ENCODE measurements at regions not wholly inside any gene's neighbourhood (a gene's known extent, or its start where the extent isn't known, plus 50 kb on each side); places are given as distances from the start of the nearest gene placed in this dataset.

DNA sequence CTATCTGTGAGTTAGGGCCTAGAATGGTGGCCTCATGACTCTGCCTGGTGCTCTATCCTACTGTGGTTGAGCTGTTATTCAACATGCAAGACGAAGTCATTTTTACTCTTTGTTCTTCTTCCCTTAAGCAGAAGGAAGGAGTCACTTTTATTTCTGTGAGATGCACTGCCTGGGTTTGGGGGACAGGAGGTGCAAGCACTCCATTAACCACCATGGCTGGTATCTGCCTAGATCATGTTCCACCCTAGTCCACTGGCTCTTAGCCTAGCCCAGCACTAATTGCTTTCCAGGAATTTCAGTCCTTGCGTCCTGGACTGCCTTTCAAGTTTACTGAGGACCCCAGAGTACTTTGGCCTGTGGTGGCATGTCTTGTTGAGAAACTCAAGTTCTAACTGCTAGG is 1182.7 kb downstream of the FSTL5 start:
- TF ChIP-seq, protein P1, sequence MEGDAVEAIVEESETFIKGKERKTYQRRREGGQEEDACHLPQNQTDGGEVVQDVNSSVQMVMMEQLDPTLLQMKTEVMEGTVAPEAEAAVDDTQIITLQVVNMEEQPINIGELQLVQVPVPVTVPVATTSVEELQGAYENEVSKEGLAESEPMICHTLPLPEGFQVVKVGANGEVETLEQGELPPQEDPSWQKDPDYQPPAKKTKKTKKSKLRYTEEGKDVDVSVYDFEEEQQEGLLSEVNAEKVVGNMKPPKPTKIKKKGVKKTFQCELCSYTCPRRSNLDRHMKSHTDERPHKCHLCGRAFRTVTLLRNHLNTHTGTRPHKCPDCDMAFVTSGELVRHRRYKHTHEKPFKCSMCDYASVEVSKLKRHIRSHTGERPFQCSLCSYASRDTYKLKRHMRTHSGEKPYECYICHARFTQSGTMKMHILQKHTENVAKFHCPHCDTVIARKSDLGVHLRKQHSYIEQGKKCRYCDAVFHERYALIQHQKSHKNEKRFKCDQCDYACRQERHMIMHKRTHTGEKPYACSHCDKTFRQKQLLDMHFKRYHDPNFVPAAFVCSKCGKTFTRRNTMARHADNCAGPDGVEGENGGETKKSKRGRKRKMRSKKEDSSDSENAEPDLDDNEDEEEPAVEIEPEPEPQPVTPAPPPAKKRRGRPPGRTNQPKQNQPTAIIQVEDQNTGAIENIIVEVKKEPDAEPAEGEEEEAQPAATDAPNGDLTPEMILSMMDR (IDR thresholded peaks at IDR 0.05; ENCODE audit: low read depth, low read length) = no peak
- Histone ChIP-seq H3K4me2 (ENCODE audit: low read length) (no peak overlapping the region), H3K27me3 (ENCODE audit: low read depth, low read length) (no peaks in the 10 kb centered on the region), H4K20me1 (ENCODE audit: insufficient read depth, low read length) (no peaks in the 10 kb centered on the region), H3K4me1 (ENCODE audit: low read length) (no peaks in the 10 kb centered on the region), H3K79me2 (ENCODE audit: low read length) (no peaks in the 10 kb centered on the region), H3K36me3 (replicated peaks; ENCODE audit: low read depth, low read length) (no peaks in the 10 kb centered on the region), H3K4me3 (ENCODE audit: low read length) (no peak overlapping the region), H3K9ac (ENCODE audit: low read length) (no peak overlapping the region), H3K9me3 (ENCODE audit: insufficient read depth, low read length) (no peaks in the 10 kb centered on the region), H2AFZ (ENCODE audit: low read depth, low read length) (peak overlapping the region; percentile 25; the same call in 1 of the 2 replicates), H3K27ac (ENCODE audit: low read length) (no peak overlapping the region)

DNA sequence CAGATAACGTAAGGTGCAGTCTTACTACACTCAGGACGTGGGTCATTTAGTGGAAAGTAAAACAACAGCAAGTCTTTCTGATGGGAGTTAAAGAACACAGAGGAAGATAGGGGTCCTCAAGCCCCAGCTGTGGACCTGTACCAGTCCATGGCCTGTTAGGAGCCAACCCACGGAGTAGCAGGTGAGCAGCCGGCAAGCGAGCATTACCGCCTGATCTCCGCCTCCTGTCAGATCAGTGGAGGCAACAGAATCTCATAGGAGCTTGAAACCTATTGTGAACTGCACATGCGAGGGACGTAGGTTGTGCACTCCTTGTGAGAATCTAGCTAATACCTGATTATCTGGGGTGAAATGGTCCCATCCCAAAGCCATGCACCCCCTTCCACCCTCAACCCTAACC is 1180.8 kb downstream of the FSTL5 start:
- Histone ChIP-seq H2AFZ (ENCODE audit: low read depth, low read length) (no peak overlapping the region; the same call in 1 of the 2 replicates), H4K20me1 (ENCODE audit: insufficient read depth, low read length) (no peaks in the 10 kb centered on the region), H3K4me1 (ENCODE audit: low read length) (no peaks in the 10 kb centered on the region), H3K9ac (ENCODE audit: low read length) (no peak overlapping the region), H3K27ac (ENCODE audit: low read length) (no peak overlapping the region), H3K9me3 (ENCODE audit: insufficient read depth, low read length) (no peaks in the 10 kb centered on the region), H3K4me3 (ENCODE audit: low read length) (no peak overlapping the region), H3K4me2 (ENCODE audit: low read length) (no peak overlapping the region), H3K36me3 (replicated peaks; ENCODE audit: low read depth, low read length) (no peaks in the 10 kb centered on the region), H3K27me3 (ENCODE audit: low read depth, low read length) (no peaks in the 10 kb centered on the region), H3K79me2 (ENCODE audit: low read length) (no peaks in the 10 kb centered on the region)
- TF ChIP-seq, protein P1 (IDR thresholded peaks at IDR 0.05; ENCODE audit: low read depth, low read length) = no peak
- no peak for TF ChIP-seq EZH2phosphoT487 (IDR thresholded peaks at IDR 0.05; ENCODE audit: low read depth)

DNA sequence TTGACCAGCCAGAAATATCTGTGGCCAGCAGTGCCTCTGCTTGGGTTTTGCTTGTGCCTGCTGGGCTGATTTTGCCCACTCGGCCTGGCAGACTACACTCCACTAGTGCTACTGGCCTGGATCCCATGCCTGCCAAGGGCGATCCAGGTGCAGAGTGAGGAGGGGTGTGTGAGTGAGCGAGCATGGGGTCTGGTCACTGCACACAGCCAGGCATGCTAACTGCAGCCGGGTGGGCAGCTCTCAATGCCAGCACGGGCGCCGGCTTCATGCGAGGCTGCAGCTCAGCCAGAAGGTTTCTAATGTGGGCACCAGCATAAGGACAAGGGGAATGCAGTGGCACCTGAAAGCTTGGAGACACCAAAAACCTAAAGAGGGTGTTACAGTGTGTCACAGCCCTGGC is 1161.4 kb downstream of the FSTL5 start:
- TF ChIP-seq EZH2phosphoT487 (IDR thresholded peaks at IDR 0.05; ENCODE audit: low read depth) = no peak
- TF ChIP-seq, protein P1 (IDR thresholded peaks at IDR 0.05; ENCODE audit: low read depth, low read length) = no peak
- H3K4me2 ChIP-seq (ENCODE audit: low read length) = no peak overlapping the region
- H3K4me3 ChIP-seq (ENCODE audit: low read length) = no peak overlapping the region
- no peak overlapping the region for H3K9ac ChIP-seq (ENCODE audit: low read length)
- H3K79me2 ChIP-seq (ENCODE audit: low read length) = no peaks in the 10 kb centered on the region
- no peaks in the 10 kb centered on the region for H4K20me1 ChIP-seq (ENCODE audit: insufficient read depth, low read length)
- H3K27me3 ChIP-seq (ENCODE audit: low read depth, low read length) = no peaks in the 10 kb centered on the region
- no peak overlapping the region for H2AFZ ChIP-seq (ENCODE audit: low read depth, low read length)
- no peaks in the 10 kb centered on the region for H3K36me3 ChIP-seq (replicated peaks; ENCODE audit: low read depth, low read length)
- H3K27ac ChIP-seq (ENCODE audit: low read length) = no peak overlapping the region
- H3K4me1 ChIP-seq (ENCODE audit: low read length) = no peaks in the 10 kb centered on the region
- no peaks in the 10 kb centered on the region for H3K9me3 ChIP-seq (ENCODE audit: insufficient read depth, low read length)

DNA sequence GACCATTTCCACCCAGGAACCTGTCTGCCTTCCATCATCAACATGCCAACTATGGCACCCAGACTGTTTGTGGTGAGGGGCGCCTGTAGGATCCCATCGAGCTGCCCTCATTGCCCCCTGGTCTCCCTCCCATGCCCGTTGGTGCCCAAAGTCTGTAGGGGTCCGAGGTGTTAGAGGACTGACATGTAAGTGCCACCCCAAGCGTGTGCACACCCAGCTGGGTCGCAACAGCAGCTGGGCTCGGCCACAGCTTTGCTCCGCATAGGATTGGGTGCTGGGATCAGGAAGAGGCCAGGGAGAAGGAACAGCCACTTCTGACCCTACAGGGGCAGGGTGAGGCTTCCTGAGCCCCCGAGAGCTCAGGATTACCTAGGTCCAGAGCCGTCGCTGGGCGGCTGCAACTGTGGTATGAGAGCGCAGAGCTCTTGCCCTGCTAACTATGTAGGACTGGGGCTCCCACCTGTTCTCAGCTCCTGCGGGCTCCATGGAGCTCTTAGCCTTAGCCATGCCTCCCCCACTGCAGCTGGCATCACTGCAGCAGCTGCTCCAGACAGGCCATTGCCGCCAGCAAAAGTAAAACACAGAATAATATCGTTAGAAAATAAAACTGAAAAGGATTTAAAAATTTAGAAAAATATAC is 1160.3 kb downstream of the FSTL5 start:
- Histone ChIP-seq H3K9me3 (ENCODE audit: insufficient read depth, low read length) (no peaks in the 10 kb centered on the region), H3K36me3 (replicated peaks; ENCODE audit: low read depth, low read length) (no peaks in the 10 kb centered on the region), H3K79me2 (ENCODE audit: low read length) (no peaks in the 10 kb centered on the region), H2AFZ (ENCODE audit: low read depth, low read length) (no peak overlapping the region), H3K4me1 (ENCODE audit: low read length) (no peaks in the 10 kb centered on the region), H3K27me3 (ENCODE audit: low read depth, low read length) (no peaks in the 10 kb centered on the region), H3K27ac (ENCODE audit: low read length) (no peak overlapping the region), H3K4me3 (ENCODE audit: low read length) (no peak overlapping the region), H4K20me1 (ENCODE audit: insufficient read depth, low read length) (no peaks in the 10 kb centered on the region), H3K4me2 (ENCODE audit: low read length) (no peak overlapping the region), H3K9ac (ENCODE audit: low read length) (no peak overlapping the region)
- TF ChIP-seq, protein P1 (IDR thresholded peaks at IDR 0.05; ENCODE audit: low read depth, low read length) = no peak
- no peak for TF ChIP-seq EZH2phosphoT487 (IDR thresholded peaks at IDR 0.05; ENCODE audit: low read depth)

Data from OCI-LY3 (cell line).